ENCODE measurements at regions not wholly inside any gene's neighbourhood (a gene's known extent, or its start where the extent isn't known, plus 50 kb on each side); places are given as distances from the start of the nearest gene placed in this dataset.

GRCh38 chr4:35872273-35872672 lies 372.0 kb downstream of the ARAP2 start:
- no peak for TF ChIP-seq CTCF (IDR thresholded peaks at IDR 0.05; ENCODE audit: unreplicated experiment)
- Mint-ChIP-seq H3K36me3 (ENCODE audit: low read depth, unreplicated experiment) (no peaks in the 10 kb centered on the region), H3K4me1 (ENCODE audit: unreplicated experiment) (no peaks in the 10 kb centered on the region), H3K27ac (ENCODE audit: unreplicated experiment) (no peak overlapping the region), H3K9me3 (ENCODE audit: unreplicated experiment) (no peaks in the 10 kb centered on the region), H3K27me3 (ENCODE audit: unreplicated experiment) (no peaks in the 10 kb centered on the region), H3K4me3 (ENCODE audit: unreplicated experiment) (no peak overlapping the region)
- DNase-seq (ENCODE audit: low spot score), result no peak

- H3K36me3 Mint-ChIP-seq (ENCODE audit: low read depth, unreplicated experiment), result no peaks in the 10 kb centered on the region
- no peaks in the 10 kb centered on the region for H3K4me1 Mint-ChIP-seq (ENCODE audit: unreplicated experiment)
- H3K27ac Mint-ChIP-seq (ENCODE audit: unreplicated experiment), result no peak overlapping the region
- H3K4me3 Mint-ChIP-seq (ENCODE audit: unreplicated experiment), result no peak overlapping the region
- no peak for TF ChIP-seq CTCF (IDR thresholded peaks at IDR 0.05; ENCODE audit: unreplicated experiment)
- DNase-seq (ENCODE audit: low spot score), result no peak
- no peaks in the 10 kb centered on the region for H3K27me3 Mint-ChIP-seq (ENCODE audit: unreplicated experiment)
- no peaks in the 10 kb centered on the region for H3K9me3 Mint-ChIP-seq (ENCODE audit: unreplicated experiment)
These were observed 364.8 kb downstream of the ARAP2 start for GRCh38 chr4:35879479-35879878.

- TF ChIP-seq CTCF (IDR thresholded peaks at IDR 0.05; ENCODE audit: unreplicated experiment), result no peak
- Mint-ChIP-seq H3K27me3 (ENCODE audit: unreplicated experiment) (no peaks in the 10 kb centered on the region), H3K36me3 (ENCODE audit: low read depth, unreplicated experiment) (no peaks in the 10 kb centered on the region), H3K4me3 (ENCODE audit: unreplicated experiment) (no peak overlapping the region), H3K9me3 (ENCODE audit: unreplicated experiment) (no peaks in the 10 kb centered on the region), H3K4me1 (ENCODE audit: unreplicated experiment) (no peaks in the 10 kb centered on the region), H3K27ac (ENCODE audit: unreplicated experiment) (no peak overlapping the region)
- no peak for DNase-seq (ENCODE audit: low spot score)
These were observed 361.2 kb downstream of the ARAP2 start for GRCh38 chr4:35883108-35883507.

GRCh38 chr4:35884714-35885480 lies 359.4 kb downstream of the ARAP2 start:
- Mint-ChIP-seq H3K4me1 (ENCODE audit: unreplicated experiment) (no peaks in the 10 kb centered on the region), H3K36me3 (ENCODE audit: low read depth, unreplicated experiment) (no peaks in the 10 kb centered on the region), H3K4me3 (ENCODE audit: unreplicated experiment) (no peak overlapping the region), H3K27ac (ENCODE audit: unreplicated experiment) (no peak overlapping the region), H3K9me3 (ENCODE audit: unreplicated experiment) (no peaks in the 10 kb centered on the region), H3K27me3 (ENCODE audit: unreplicated experiment) (no peaks in the 10 kb centered on the region)
- no peak for DNase-seq (ENCODE audit: low spot score)
- TF ChIP-seq CTCF (IDR thresholded peaks at IDR 0.05; ENCODE audit: unreplicated experiment), result no peak

GRCh38 chr4:35897808-35898207 lies 346.5 kb downstream of the ARAP2 start:
- Mint-ChIP-seq H3K27ac (ENCODE audit: unreplicated experiment) (no peak overlapping the region), H3K4me1 (ENCODE audit: unreplicated experiment) (peaks cover 16% of the 10 kb centered on the region), H3K36me3 (ENCODE audit: low read depth, unreplicated experiment) (no peaks in the 10 kb centered on the region)

More at GRCh38 chr4:35897808-35898207, 346.5 kb downstream of the ARAP2 start:
- no peak for DNase-seq (ENCODE audit: low spot score)
- Mint-ChIP-seq H3K27me3 (ENCODE audit: unreplicated experiment) (no peaks in the 10 kb centered on the region), H3K4me3 (ENCODE audit: unreplicated experiment) (no peak overlapping the region), H3K9me3 (ENCODE audit: unreplicated experiment) (no peaks in the 10 kb centered on the region)
- no peak for TF ChIP-seq CTCF (IDR thresholded peaks at IDR 0.05; ENCODE audit: unreplicated experiment)

Measured in endothelial cell (in vitro differentiated cells).